GM19397 (cell line): ENCODE measurements at regions not wholly inside any gene's neighbourhood (a gene's known extent, or its start where the extent isn't known, plus 50 kb on each side); places are given as distances from the start of the nearest gene placed in this dataset.

ENCODE experiments used
- ATAC-seq: cut with Tn5 transposase; IDR thresholded peaks from one replicate; pipeline ENCODE4 v1.9.1; 2021; ENCODE audit warnings: mild to moderate bottlenecking, moderate library complexity; ENCODE audit not compliant: unreplicated experiment

- no peak for ATAC-seq
Observed at GRCh38 chr18:10056506-10056905, 142.7 kb downstream of the VAPA start.

- ATAC-seq: no peak
Observed at GRCh38 chr18:10057401-10057893, 143.6 kb downstream of the VAPA start.

- no peak for ATAC-seq
Observed at GRCh38 chr18:10057894-10058791, 144.3 kb downstream of the VAPA start.

- no peak for ATAC-seq
Observed at GRCh38 chr18:10059610-10060468, 146.0 kb downstream of the VAPA start.

- ATAC-seq: no peak
Observed at GRCh38 chr18:10060469-10060782, 146.6 kb downstream of the VAPA start.

GRCh38 chr18:10060841-10061240 is 147.0 kb downstream of the VAPA start:
- ATAC-seq: no peak

GRCh38 chr18:10061566-10062140 is 147.8 kb downstream of the VAPA start:
- ATAC-seq: no peak

GRCh38 chr18:10062302-10063300 is 148.8 kb downstream of the VAPA start:
- ATAC-seq: no peak

GRCh38 chr18:10063489-10063888 is 149.7 kb downstream of the VAPA start:
- no peak for ATAC-seq

- ATAC-seq: no peak
Observed at GRCh38 chr18:10064267-10064666, 150.5 kb downstream of the VAPA start.

GRCh38 chr18:10065296-10065695 is 151.5 kb downstream of the VAPA start:
- ATAC-seq: no peak

- ATAC-seq: no peak
Observed at GRCh38 chr18:10067670-10068659, 154.1 kb downstream of the VAPA start.

- no peak for ATAC-seq
Observed at GRCh38 chr18:10068766-10069567, 155.2 kb downstream of the VAPA start.

GRCh38 chr18:10070561-10071000 is 156.8 kb downstream of the VAPA start:
- ATAC-seq: no peak

GRCh38 chr18:10072671-10073175 is 158.9 kb downstream of the VAPA start:
- no peak for ATAC-seq

GRCh38 chr18:10074110-10074509 is 160.3 kb downstream of the VAPA start:
- ATAC-seq: no peak

- ATAC-seq: no peak
Observed at GRCh38 chr18:10074728-10075127, 160.9 kb downstream of the VAPA start.

GRCh38 chr18:10076502-10077030 is 162.8 kb downstream of the VAPA start:
- no peak for ATAC-seq
